NOMO-1 treated with DMSO at 0.1 percent for 48 hours (cell line): ENCODE measurements at regions not wholly inside any gene's neighbourhood (a gene's known extent, or its start where the extent isn't known, plus 50 kb on each side); places are given as distances from the start of the nearest gene placed in this dataset.
A peak's percentile ranks its signal among the peaks of the same experiment; 100 is the strongest.

Experiments
- DNase-seq: peaks from one replicate; lab custom pipeline; 2025; ENCODE audit not compliant: unreplicated experiment; lab: John Stamatoyannopoulos, UW

DNA sequence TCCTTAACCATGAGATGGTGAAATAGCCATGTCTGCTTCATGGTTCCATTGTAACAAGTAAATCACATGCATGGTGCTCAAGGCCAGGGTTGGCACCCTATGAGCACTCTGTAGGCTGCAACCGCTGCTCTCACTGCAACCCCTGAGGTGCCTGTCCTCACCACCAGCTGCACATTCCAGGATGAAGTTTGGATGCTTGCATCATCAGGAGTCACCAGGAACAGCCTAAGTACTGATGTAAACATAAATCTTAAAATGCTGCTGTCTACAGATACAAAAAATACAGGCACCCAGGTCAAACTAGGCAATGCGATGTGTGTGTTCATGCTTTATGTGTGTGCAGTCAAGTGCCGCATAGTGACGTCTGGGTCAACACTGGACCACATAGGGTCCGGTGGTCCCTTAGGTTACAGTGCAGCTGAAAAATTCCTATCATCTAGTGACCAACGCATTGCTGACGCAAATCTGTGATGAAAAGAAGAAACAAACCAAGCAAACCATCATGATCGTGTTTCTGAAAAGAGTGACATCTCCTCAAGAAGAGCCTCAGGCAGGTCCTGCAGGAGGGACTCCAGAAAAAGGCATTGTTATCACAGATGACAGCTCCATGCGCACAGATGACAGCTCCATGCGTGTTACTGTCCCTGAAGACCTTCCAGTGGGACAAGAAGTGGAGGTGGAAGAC lies 234.8 kb downstream of the AUH start:
- DNase-seq, result no peak

DNA sequence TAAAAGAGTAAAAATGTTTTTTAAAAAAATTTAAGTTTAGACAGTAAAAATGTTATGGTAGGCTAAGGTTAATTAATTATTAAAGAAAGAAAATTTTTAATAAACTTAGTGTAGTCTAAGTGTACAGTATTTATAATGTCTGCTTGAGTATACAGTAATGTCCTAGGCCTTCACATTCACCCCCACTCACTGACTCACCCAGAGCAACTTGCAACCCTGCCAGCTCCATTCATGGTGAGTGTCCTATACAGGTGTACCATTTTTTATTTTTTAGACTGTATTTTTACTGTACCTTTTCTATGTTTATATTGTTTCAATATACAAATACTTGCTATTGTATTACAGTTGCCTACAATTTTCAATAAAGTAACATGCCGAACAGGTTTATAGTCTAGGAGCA lies 234.1 kb downstream of the AUH start:
- no peak for DNase-seq

DNA sequence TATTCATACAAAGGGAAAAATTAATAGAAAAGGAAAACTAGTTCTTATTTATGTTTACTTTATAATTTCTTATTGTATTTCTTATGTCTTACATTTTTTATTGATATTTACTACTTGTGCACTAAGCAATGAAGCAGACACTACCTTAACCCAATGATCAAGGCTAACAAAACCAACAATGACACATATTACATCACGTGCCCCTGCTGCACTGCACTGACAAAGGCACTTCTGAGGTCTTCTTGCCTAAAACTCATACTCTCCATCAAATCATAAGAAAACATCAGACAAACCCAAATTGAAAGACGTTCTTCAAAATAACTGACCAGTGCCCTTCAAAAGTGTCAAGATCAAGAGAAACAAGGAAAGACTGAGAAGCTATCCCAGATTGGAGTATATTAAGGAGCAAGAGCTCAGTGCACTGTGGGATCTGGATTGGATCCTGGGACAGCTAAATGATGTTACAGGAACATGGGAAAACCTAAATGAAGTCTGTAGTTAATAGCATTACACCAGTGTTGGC lies 230.9 kb downstream of the AUH start:
- DNase-seq, result no peak

- DNase-seq, result peak; percentile 67
Observed at GRCh38 chr9:91131433-91131839, 230.3 kb downstream of the AUH start.

DNA sequence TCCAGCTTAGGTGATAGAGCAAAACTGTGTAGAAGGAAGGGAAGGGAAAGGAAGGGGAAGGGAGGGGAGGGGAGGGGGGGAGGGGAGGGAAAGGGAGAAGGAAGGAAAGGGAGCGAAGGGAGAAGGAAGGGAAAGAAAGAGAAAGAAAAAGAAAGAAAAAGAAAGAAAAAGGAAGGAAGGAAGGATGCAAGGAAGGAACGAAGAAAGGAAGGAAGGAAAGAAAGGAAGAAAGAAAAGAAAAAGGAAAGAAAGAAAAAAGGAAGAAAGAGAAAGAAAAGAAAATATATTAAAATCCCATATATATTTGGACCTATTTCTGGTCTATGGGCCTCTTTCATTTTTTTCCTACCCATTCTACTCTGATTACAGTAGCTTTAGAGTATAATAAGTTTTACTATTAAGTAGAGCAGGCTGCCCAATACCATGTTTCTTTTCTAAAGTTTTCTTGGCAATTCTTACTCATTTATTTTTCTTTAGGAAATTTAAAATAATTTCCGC lies 229.1 kb downstream of the AUH start:
- DNase-seq, result no peak

DNA sequence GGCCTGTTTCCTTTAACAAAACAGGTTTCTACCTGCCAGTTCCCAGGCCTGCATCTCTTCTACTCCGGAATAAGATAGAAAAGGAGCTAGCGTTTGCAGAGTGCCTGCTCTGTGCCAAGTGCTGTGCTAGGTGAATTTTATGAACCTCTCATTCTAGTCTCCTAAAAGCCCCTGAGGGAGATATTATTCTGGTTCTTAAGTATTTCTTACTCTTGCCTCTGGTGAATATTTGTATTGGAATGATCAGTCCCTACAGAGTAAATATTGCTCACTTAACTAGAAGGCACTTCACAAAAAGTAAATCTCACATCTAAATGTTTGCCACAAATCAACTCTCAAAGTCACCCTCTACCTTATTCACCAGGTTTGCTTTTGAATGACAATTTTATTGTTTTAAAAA lies 227.1 kb downstream of the AUH start:
- no peak for DNase-seq

DNA sequence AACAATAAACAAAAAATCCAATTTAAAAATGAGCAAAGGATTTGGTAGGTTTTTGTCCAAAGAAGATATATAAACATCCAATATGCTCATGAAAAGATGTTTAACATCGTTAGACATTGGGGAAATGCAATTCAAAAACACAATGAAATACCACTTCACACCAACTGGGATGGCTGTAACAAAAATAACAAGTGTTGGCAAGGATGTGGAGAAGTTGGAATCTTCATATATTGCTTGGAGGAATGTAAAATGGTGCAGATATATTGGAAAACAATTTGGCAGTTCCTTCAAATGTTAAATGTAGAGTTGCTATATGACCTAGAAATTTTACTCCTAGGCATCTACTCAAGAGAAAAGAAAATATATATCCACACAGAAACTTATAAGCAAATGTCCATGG lies 224.3 kb downstream of the AUH start:
- no peak for DNase-seq

GRCh38 chr9:91138760-91139159 lies 223.0 kb downstream of the AUH start:
- DNase-seq, result no peak

DNA sequence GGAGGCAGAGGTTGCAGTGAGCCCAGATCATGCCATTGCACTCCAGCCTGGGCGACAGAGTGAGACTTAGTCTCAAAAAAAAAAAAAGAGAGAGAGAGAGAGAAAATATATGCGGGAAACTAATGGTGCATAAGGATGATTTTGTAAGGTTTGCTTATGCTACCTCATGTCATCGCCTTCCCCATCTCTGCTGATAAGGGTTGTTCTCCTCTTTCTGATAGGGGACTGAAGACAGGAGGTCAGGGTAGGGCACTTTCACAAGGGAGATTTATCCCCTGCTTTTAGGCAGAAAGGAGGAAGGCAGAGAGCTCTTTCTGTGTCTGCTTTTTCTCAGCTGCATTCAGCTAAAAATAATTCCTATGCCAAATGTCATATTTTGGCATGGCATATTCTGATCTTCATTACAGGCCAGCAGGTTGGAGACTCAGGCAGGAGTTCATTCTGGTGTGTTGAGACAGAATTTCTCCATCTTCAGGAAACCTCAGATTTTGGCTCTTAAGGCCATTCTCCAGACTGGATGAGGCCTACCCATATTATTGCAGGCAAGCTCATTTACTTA lies 220.2 kb downstream of the AUH start:
- no peak for DNase-seq

GRCh38 chr9:91143162-91143561 lies 218.6 kb downstream of the AUH start:
- DNase-seq, result no peak

- DNase-seq, result no peak
Observed at GRCh38 chr9:91143642-91144041, 218.1 kb downstream of the AUH start.

- no peak for DNase-seq
Observed at GRCh38 chr9:91144769-91145168, 216.9 kb downstream of the AUH start.

GRCh38 chr9:91145496-91145895 lies 216.2 kb downstream of the AUH start:
- no peak for DNase-seq

- DNase-seq, result peak; percentile 12
Observed at GRCh38 chr9:91146391-91147019, 215.2 kb downstream of the AUH start.

DNA sequence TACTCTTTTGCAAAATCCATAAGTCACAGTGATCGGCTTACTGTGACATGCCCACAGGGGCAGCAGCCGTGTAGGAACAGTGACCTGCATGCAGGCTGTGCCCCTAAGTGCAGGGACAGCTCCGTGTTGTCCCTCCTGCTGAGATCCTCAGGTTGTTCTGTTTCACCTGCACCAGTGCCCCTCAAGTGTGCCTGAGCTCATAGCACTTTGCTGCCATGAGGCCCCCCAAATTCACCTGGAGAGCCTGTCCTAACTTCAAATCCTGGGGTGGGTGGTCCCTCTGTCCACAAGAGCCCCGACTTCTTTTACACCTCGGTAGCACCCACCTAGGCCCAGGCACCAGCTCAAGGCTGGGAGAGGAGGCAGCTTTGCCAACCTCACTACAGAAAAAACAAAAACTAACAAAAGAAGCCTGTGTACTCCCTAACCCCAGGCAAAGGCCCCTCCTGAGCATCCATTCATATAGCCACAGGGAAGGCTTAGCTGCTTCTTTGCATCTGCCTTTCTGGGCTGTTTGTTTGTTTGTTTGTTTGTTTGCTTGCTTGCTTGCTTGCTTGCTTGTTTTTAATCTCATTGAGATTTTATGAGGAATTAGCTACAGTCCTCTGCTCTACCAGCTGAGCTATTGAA lies 214.5 kb downstream of the AUH start:
- no peak for DNase-seq

- DNase-seq, result no peak
Observed at GRCh38 chr9:91148306-91148705, 213.4 kb downstream of the AUH start.

- no peak for DNase-seq
Observed at GRCh38 chr9:91150273-91150997, 211.3 kb downstream of the AUH start.

- peak; percentile 88 for DNase-seq
Observed at GRCh38 chr9:91150998-91151717, 210.6 kb downstream of the AUH start.

GRCh38 chr9:91151718-91152095 lies 210.0 kb downstream of the AUH start:
- peak; percentile 7 for DNase-seq

DNA sequence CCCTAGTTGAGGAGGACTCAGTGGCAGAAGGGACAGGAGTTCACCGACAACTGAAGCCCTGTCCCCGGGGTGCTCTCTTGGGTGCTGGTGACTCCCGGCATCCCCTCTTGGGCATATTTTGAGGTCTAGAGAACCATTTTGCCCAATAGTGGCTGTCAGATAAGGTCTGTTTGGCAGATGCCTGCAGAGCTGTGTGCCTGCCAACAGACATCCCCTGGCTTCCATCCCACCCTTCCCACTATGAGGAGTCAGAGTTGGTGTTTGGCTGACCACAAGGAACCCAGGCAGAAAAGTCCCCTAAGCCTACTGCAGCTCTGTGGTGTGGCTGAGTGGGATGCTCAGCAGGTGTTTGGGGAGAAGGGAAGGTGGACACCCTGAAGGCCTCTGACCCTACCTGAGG lies 207.0 kb downstream of the AUH start:
- no peak for DNase-seq

- no peak for DNase-seq
Observed at GRCh38 chr9:91155181-91155580, 206.5 kb downstream of the AUH start.
